GM19463 (cell line): ENCODE measurements at regions not wholly inside any gene's neighbourhood (a gene's known extent, or its start where the extent isn't known, plus 50 kb on each side); places are given as distances from the start of the nearest gene placed in this dataset.
"Not testable (repeated sequence)": the region's sequence is repeated elsewhere in the genome, so short reads cannot be mapped to it uniquely, and the experiment has no call there.

ENCODE experiments used
- ATAC-seq: cut with Tn5 transposase; IDR thresholded peaks from one replicate; pipeline ENCODE4 v1.9.1; 2021; ENCODE audit warnings: mild to moderate bottlenecking, moderate library complexity; ENCODE audit not compliant: unreplicated experiment

- ATAC-seq: no peak
Measured at GRCh38 chr4:20196476-20196875, 55.2 kb upstream of the SLIT2 start.

- no peak for ATAC-seq
Measured at GRCh38 chr4:20195071-20195885, 56.4 kb upstream of the SLIT2 start.

GRCh38 chr4:20194123-20195013, 57.3 kb upstream of the SLIT2 start:
- ATAC-seq: no peak

GRCh38 chr4:20193141-20193936, 58.4 kb upstream of the SLIT2 start:
- ATAC-seq: no peak

- ATAC-seq: no peak
Measured at GRCh38 chr4:20192736-20193135, 59.0 kb upstream of the SLIT2 start.

GRCh38 chr4:20185103-20185502, 66.6 kb upstream of the SLIT2 start:
- ATAC-seq: no peak

GRCh38 chr4:20183131-20183530, 68.6 kb upstream of the SLIT2 start:
- ATAC-seq: not testable (repeated sequence)

- no peak for ATAC-seq
Measured at GRCh38 chr4:20181926-20182325, 69.8 kb upstream of the SLIT2 start.

GRCh38 chr4:20180509-20180908, 71.2 kb upstream of the SLIT2 start:
- no peak for ATAC-seq

GRCh38 chr4:20178902-20179576, 72.7 kb upstream of the SLIT2 start:
- no peak for ATAC-seq

GRCh38 chr4:20176881-20177280, 74.8 kb upstream of the SLIT2 start:
- ATAC-seq: no peak

GRCh38 chr4:20172070-20172760, 79.5 kb upstream of the SLIT2 start:
- ATAC-seq: no peak

GRCh38 chr4:20166544-20166943, 85.2 kb upstream of the SLIT2 start:
- no peak for ATAC-seq

GRCh38 chr4:20159516-20159915, 92.2 kb upstream of the SLIT2 start:
- ATAC-seq: no peak

GRCh38 chr4:20158195-20158594, 93.5 kb upstream of the SLIT2 start:
- no peak for ATAC-seq

- ATAC-seq: no peak
Measured at GRCh38 chr4:20151436-20151835, 100.3 kb upstream of the SLIT2 start.

GRCh38 chr4:20149143-20149542, 102.6 kb upstream of the SLIT2 start:
- not testable (repeated sequence) for ATAC-seq

- ATAC-seq: no peak
Measured at GRCh38 chr4:20137176-20137575, 114.5 kb upstream of the SLIT2 start.

GRCh38 chr4:20127626-20128025, 124.1 kb upstream of the SLIT2 start:
- no peak for ATAC-seq

- no peak for ATAC-seq
Measured at GRCh38 chr4:20126906-20127305, 124.8 kb upstream of the SLIT2 start.
